WTC11 (cell line): ENCODE measurements at regions not wholly inside any gene's neighbourhood (a gene's known extent, or its start where the extent isn't known, plus 50 kb on each side); places are given as distances from the start of the nearest gene placed in this dataset.

Source experiments
- CREB1 ChIP-seq: sonication (generic); formaldehyde crosslinking; IDR thresholded peaks from 2 replicates; pipeline ENCODE4 v1.8.0; 2023; ENCODE audit warnings: mild to moderate bottlenecking, missing genetic modification reagents
- CTCF ChIP-seq: fragments of 200-600 bp; IDR thresholded peaks from 2 replicates; pipeline ENCODE4 v1.8.0; 2022; ENCODE audit warnings: antibody characterized with exemption
- FOXJ3 ChIP-seq: sonication (generic); formaldehyde crosslinking; IDR thresholded peaks from 2 replicates; pipeline ENCODE4 v1.9.0; 2021; ENCODE audit warnings: missing genetic modification reagents, mild to moderate bottlenecking, borderline replicate concordance

- no peak for TF ChIP-seq CTCF
- TF ChIP-seq CREB1 (CRISPR knock-in tag), result no peak
- TF ChIP-seq FOXJ3 (CRISPR knock-in tag), result no peak
Measured at GRCh38 chr11:129645943-129646342, 169.7 kb upstream of the TMEM45B start.
